ENCODE measurements at regions not wholly inside any gene's neighbourhood (a gene's known extent, or its start where the extent isn't known, plus 50 kb on each side); places are given as distances from the start of the nearest gene placed in this dataset.

DNA sequence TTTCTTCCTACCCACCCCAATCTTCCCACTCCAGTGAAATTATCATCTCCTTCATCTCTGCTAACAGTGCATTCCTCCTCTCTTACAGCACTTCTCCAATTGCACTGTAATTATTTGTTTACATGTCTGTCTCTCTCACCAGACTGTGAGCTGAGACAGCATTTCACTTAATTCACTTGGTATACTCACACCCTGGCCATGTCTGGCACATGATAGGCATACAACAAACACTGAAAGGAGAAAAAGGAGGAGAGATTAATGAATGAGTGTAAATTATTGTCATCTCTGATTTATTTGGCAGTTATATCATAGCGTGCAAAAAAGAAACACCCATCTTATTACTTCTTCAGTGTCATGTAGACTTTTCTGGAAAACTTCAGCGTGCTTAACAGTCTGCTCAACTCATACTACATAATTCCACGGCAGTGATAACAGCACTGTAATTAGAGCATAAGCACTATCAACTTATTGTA is 452.3 kb downstream of the ADAMTS20 start:
- in situ Hi-C loops (cut with HindIII; ENCODE audit: low sequenced_read_pairs): loop anchor here (10.0 kb wide), 1 partner anchor 315 kb away; no protein-coding TSS in a partner anchor

DNA sequence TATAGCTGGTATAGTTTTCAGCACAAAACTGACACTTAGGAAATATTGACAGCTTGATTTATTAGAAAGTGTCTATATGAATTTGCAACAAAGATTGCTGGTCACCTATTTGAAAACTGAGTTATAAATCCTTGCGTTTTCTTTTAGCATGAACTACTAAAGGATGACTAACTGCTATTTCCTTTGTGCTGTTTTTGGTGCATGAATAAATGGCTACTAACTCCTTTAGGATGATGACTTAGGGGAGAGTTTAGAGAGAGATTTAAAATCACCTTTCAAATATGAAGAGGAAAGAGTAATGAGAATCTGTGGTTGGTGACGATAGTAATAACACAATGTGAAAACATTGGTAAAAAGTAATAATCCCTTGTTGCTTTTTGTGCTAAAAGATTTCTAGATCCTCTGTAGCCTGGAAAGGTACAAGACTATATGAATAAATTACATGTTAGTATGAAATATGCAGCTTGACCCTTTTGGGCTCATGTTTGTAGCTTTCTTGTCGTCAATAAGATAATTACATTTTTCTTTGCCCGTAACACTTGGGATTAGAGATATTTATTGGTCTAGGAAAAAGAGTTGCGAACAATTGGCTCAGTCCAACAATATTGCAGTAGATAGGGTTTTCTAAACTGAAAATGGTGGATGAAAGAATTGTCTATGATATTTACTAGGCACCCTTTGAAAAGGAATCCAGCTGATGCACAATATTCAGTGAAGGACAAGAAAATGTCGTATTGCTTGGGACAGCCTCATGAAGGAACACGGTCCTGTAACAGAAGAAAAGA is 453.0 kb downstream of the ADAMTS20 start:
- in situ Hi-C loops (cut with HindIII; ENCODE audit: low sequenced_read_pairs): loop anchor here (10.0 kb wide), 1 partner anchor 314 kb away; no protein-coding TSS in a partner anchor

DNA sequence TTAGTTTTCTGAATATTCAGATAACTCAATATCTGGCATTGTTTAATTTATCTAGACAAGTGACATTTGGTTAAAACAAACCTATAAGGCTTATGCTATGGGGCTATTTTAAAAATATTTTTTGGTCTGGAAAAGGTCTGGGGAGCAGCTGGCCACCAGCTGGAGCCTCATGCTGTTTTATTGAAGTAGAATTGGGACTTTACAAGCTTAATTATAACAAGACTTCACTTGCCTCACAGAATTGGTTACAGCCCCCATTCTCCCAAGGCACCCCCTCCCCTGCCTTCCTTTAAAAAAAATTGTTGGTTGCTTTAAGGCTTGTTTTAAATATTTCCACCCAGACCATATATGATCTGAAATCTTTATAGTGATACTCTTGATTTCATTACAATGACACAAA is 453.9 kb downstream of the ADAMTS20 start:
- in situ Hi-C loops (cut with HindIII; ENCODE audit: low sequenced_read_pairs): loop anchor here (10.0 kb wide), 1 partner anchor 313 kb away; no protein-coding TSS in a partner anchor

DNA sequence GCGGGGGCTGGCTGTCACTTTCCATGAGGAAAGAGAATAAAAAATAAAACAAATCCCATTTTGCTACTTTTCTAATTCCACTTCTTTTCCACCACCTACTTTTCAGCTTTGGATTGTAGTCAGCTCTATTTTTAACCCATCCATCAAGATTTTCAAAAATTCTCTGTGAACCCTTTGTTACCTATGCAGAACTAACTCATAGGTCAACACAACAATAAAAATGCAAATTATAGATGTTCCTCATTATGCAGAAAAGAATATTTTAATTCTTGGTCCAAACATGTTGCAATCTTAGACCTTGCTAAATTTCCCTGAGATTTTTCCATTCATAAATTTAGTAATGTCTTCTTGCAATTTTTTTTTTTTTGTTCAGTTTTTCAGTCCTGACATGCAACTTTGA is 454.5 kb downstream of the ADAMTS20 start:
- in situ Hi-C loops (cut with HindIII; ENCODE audit: low sequenced_read_pairs): loop anchor here (10.0 kb wide), 1 partner anchor 313 kb away; no protein-coding TSS in a partner anchor

DNA sequence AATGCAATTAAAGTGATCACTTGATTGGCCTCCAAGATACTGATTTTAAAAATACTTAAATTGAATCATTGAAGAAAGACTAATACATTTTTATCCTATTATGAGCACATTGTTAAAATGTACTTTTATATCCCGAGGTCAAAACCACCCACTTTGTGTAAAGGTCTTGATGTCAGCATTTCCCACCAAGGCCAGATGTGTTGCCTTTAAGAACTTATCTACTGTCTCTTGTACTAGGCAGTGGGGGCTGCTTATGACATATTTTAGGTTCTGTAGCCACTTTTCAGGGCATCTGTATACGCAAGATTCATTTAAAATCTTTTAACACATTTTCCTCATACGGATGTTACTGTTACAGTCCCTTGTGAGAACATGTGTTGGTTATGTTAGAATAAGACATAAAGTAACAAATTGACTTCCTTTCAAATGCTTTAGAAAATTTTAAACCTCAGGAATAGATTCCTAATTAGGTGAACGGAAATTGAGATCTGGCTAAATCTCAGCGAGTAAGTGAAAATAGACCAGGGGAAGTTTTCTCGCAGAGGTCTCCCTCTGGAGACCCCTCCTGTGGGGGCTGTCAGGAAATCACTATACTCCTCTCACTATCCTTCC is 456.2 kb downstream of the ADAMTS20 start:
- in situ Hi-C loops (cut with HindIII; ENCODE audit: low sequenced_read_pairs): loop anchor here (10.0 kb wide), 1 partner anchor 311 kb away; no protein-coding TSS in a partner anchor

DNA sequence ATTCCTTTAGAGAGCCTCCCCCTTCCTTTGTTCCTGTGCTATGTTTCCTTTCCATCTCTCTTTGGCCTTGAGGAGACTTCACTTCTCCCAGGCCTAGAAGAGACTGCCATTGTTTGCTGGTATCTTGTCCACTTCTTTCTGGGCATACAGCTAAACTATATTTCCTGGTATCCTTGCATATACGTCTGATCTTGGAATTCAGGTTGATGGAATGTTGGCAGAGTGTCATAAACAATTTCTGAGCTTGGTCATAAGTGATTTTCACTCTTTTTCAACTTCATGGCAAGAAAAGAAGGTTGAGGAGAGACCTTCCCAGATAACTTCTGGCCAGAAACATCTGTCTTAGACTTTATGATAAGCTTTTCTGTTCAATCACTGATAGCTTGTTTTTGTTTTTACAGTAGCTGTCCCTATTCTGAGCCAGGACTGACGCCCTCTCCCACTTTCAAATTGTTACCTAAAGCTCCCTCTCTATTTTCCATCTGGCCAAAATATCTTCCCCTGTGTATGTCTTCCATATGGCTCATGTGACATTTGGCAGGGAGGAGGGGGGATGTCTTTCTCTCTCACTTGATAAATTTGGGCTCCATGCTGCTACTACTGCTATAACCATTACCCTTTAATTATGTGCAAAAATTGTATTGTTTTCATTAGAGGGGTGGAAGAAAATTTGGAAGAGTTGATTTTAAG is 457.0 kb downstream of the ADAMTS20 start:
- in situ Hi-C loops (cut with HindIII; ENCODE audit: low sequenced_read_pairs): loop anchor here (10.0 kb wide), 1 partner anchor 310 kb away; no protein-coding TSS in a partner anchor

DNA sequence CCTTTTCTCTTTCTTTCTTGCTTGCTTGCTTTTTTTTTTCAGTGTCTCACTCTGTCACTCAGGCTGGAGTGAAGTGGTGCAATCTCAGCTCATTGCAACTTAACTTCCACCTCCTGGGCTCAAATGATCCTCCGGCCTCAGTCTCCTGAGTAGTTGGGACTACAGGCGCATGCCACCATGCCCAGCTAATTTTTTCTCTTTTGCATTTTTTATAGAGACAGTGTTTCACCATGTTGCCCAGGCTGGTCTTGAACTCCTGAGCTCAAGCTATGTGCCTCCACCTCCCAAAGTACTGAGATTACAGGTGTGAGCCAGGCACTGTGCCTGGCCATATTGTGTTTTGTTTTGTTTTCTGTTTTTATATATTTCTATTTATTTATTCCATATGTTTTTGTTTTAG is 461.0 kb downstream of the ADAMTS20 start:
- in situ Hi-C loops (cut with HindIII; ENCODE audit: low sequenced_read_pairs): loop anchor here (10.0 kb wide), 1 partner anchor 306 kb away; no protein-coding TSS in a partner anchor

DNA sequence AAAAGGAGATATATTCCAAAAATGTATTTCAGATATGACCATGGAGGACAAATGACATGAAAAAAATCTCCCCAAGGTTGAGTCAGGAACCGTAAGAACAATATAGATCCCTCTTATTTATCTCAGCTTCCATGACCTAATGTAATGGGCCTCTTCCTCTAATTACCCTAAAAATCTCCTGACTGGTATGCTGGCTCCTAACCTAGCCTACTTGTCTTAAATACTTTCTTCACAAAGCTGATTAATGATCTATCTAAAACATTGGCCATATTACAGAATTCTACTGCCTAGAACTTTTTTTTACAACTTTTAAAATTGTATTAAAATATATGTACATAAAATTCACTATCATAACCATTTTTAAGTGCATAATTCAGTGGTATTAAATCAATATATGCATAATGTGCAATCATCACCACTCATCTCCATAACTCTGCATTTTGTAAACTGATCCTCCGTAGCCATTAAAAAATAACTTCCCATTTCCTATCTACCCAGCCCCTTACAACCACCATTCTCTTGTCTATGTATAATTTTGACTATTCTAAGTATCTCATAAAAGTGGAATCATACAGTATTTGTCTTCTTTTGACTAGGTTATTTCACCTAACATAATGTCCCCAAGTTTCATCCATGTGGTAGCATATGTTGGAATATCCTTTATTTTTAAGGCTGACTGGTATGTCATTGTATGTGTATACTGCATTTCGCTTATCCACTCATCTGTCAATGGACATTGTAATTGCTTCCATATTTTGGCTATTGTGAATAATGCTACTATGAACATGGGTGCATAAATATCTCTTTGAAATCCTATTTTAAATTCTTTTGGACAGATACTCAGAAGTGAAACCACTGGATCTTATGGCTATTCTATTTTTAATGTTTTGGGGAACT is 464.6 kb downstream of the ADAMTS20 start:
- in situ Hi-C loops (cut with HindIII; ENCODE audit: low sequenced_read_pairs): no loop called here

DNA sequence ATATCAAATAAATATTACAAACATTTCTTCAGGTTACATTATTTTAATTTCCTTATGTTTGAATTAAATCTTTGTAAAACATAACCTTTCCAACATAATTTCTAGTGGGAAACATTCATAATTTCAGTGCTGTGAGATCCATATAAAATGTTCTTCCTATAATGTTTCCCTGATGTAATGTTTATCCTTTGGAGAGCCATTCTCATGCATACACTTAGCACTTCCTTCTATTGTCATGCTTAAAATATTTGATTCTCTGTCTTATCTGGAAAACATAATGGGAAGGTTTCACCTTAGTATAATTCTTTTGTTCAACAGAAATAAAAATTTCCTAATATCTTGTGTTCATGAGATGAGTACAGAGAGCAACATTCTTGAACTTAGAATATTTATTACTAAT is 472.5 kb downstream of the ADAMTS20 start:
- in situ Hi-C loops (cut with HindIII; ENCODE audit: low sequenced_read_pairs): no loop called here

DNA sequence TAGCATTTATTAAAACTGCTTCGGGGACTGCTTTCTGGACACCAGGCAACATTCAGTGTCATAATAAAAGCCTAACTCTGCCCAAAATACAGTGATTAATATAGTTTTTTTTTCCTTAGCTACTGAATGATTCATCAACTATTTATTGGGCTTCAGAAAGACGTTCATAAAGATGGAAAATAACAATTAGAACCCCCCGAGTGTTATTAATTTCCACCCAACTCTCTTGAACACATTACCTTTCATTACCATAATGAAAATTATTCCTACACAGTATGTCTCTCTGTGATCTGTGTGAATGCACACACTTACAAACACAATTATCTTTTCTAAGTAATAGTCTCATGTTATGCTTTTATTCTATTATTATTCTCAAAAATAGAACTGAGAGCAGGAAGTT is 473.0 kb downstream of the ADAMTS20 start:
- in situ Hi-C loops (cut with HindIII; ENCODE audit: low sequenced_read_pairs): no loop called here

DNA sequence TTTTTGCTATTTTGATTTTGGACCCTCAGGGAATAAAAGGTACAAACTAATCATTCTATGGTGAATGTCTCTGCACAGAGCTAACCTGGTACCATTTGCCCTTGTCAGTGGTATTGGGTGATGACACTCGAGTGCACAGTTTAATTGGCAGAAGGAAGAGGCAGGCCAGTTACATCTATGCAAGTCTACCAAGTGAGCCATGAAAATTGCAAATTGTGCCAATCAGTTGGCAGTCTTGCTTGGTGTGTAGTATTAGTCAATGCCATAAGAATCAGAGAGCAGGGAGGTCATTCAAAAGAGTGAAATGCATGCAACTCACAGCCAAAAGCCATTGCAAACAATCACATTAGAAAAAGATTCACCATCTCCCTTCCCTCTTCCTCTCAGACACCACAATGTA is 479.6 kb downstream of the ADAMTS20 start:
- in situ Hi-C loops (cut with HindIII; ENCODE audit: low sequenced_read_pairs): no loop called here

DNA sequence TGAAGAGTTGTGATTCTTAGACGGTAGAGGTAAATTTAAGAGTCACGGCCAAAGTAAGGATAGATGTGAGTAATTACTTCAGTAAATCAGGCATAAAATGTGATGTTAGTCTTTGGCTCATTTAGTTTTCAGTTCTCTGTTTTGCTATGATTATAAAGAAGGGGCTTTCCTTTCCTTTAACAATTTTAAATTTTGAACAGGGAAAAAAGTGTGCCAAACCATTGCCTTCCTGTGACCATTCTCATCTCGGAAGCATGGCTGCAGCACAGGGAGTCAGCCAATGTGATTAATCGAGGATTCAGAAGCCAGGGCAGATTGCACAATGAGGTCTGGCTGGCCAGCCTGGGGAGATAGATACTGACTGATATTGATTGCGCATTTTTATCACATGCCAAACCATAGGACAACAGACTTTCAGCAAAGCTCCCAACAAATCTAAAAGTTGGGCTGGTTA is 480.2 kb upstream of the PRICKLE1 start:
- in situ Hi-C loops (cut with HindIII; ENCODE audit: low sequenced_read_pairs): no loop called here

DNA sequence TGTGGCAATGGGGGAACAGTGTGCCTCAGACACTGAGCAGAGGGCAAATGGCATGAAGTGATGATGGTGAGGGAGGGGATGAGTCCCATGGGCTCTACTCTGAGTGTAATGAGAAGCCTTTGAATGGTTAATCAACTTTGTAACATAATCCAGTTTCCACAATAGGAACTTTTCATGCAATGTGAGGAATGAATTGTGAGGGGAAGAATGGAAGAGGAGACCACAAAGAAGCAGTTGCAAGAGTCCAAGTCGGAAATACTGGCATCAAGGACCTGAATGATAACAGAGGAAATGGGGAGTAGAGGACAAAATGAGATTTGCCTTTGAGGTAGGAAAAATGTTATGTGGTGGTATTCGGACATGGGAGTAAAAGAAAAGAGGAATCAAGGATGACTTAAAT is 476.9 kb upstream of the PRICKLE1 start:
- in situ Hi-C loops (cut with HindIII; ENCODE audit: low sequenced_read_pairs): no loop called here

DNA sequence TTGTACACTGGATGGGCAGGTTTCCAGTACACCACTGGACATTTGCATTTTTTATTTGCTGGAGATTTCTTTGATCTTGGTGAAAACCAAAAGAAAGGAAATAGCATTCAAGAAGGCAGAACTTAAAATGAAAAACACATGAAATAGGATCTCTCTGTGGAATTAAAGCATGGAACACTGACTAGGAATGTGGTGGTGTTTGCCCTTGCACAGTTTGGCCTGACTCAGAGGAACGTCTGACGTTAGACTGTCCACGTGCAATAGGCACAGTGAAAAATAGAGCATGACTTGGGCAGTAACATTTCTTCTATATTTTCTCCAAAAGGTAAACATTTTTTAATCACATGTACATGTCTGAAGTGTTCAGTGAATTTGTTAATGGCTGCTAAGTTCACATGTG is 474.1 kb upstream of the PRICKLE1 start:
- in situ Hi-C loops (cut with HindIII; ENCODE audit: low sequenced_read_pairs): no loop called here

DNA sequence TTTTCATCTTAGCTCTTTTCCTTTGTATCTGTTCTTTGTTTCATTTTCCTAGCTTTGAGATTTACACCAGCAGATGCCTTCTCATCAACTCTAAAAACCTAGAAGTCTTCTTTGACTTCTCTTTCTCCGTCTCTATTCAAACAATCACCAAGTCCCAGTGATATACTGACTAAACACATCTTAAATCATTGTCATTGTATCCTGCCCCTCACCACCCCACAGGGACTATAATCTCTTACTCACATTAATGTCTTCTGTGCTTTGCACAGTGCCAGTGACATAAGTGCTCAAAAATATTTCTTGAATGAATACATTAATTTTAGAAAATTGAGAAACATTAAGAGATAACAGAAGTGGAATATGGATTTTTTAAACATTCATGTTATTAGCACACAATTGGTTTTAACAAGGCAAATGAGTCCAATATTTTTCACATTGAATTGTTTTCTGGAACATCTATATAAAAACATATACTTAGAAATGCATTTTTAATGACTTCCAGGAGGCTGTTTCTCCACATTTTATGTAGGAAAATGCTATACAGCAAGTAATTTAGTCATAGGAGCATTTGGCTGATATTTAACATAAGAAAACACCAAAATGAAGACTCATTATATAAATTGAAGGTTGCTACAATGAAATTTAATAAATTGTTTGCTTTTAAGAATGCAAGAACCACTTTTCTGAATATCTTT is 472.8 kb upstream of the PRICKLE1 start:
- in situ Hi-C loops (cut with HindIII; ENCODE audit: low sequenced_read_pairs): no loop called here

DNA sequence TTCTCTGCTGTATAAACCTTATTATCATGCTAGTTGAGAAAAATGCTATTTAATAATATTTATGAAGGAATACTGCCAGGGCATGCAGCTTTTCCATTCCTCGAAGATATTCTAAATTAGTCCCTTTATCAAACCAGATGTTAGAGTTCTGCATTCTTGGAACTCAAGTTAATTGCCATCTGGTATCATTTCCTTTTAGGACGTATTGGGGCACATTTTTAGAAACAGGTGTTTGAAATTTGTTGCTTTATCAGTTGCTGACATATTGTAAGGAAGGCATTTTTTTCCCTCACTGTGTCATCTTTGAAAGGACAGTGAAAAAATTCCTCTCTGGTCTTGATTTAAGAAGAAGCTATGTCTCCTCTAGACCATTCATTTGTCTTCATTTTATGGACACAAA is 471.2 kb upstream of the PRICKLE1 start:
- in situ Hi-C loops (cut with HindIII; ENCODE audit: low sequenced_read_pairs): no loop called here

DNA sequence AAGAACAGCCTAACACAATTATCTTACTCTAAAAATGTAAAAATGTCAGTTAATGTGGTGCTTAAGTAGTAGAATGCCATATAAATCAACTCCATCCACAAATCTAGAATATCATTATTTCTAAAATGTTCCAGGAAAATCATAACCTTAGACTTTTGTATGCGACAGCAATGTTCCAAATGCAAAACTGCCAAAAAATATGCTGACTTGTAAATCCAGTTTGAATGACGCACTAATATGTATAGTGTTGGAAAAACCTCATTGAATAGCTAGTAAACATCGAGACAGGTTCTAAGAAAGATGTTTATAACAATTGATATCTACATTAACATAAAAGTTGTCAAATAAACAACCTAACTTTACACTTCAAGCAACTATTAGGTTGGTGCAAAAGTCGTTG is 469.1 kb upstream of the PRICKLE1 start:
- in situ Hi-C loops (cut with HindIII; ENCODE audit: low sequenced_read_pairs): no loop called here

DNA sequence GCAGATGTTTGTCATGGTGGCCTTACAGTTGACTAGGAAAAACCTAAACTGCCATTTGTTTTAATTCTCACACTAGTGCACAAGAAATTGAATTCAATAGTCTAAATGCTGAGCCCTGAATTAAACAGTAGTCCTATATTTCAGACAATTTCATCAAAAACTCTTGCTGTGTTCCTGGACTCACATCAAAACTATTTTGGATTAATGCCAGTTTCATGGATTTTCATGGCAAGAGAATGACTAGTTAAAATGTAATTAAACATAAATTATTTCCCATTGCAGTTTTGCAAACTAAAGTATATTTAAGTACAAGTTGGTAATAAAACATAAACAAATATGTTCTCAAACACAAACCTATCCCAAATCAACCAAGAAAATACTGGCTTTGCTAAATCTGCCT is 468.0 kb upstream of the PRICKLE1 start:
- in situ Hi-C loops (cut with HindIII; ENCODE audit: low sequenced_read_pairs): no loop called here

DNA sequence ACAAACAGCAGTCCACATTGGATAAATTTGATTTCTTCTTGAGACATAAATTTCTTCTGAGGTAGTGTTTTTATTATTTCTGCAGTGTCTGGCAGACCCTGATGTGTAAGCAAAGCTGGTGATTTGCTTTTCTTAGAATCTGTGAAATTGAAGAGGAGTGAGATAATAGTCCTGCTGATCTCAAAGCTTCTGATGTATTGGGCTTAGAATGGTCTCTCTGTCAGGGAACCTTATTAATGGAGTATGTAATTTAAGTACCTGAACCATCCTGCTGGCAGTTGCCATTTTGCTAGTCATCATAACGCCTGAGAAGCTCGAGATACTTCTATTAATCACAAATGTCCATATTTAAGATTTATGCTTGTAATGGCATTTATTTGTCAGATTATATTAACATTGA is 464.5 kb upstream of the PRICKLE1 start:
- in situ Hi-C loops (cut with HindIII; ENCODE audit: low sequenced_read_pairs): no loop called here

DNA sequence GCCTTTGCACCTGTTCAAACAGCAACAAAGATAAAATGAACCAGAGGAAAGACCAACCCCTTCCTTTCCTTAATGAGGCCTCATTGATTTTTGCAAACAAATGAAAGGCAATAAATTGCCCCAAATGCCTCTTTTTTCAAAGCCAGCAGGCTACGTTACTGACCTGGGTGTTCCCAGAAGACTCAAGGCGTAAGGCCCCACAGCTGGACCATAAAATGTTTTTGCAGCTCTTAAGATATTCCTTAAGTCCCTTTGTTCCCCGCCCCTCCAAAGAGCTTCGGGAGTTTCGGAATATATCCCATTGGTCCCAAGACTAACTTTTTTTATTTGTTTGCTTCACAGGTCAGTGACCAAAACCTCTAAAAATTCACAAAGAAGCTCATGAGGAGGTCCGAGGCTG is 462.9 kb upstream of the PRICKLE1 start:
- in situ Hi-C loops (cut with HindIII; ENCODE audit: low sequenced_read_pairs): no loop called here
